ENCODE measurements at regions not wholly inside any gene's neighbourhood (a gene's known extent, or its start where the extent isn't known, plus 50 kb on each side); places are given as distances from the start of the nearest gene placed in this dataset.
"Not testable (repeated sequence)": the region's sequence is repeated elsewhere in the genome, so short reads cannot be mapped to it uniquely, and the experiment has no call there.

GRCh38 chr2:238510911-238511613 lies 84.3 kb downstream of the ASB1 start:
- Histone ChIP-seq H3K36me3 (ENCODE audit: insufficient read depth, low read length) (no peaks in the 10 kb centered on the region), H2AFZ (ENCODE audit: low read length, unreplicated experiment) (no peak overlapping the region), H3K27me3 (ENCODE audit: insufficient read depth, low read length) (peaks cover 4% of the 10 kb centered on the region; the same call in 1 of the 2 replicates), H3K4me3 (ENCODE audit: low read depth, low read length) (no peak overlapping the region), H3K27ac (ENCODE audit: low read depth, low read length) (no peak overlapping the region), H3K4me1 (ENCODE audit: control insufficient read depth, insufficient read depth, low read length, unreplicated experiment) (no peaks in the 10 kb centered on the region), H3K79me2 (ENCODE audit: control insufficient read depth, insufficient read depth, low read length, unreplicated experiment) (no peaks in the 10 kb centered on the region)

- no peaks in the 10 kb centered on the region for H3K79me2 ChIP-seq (ENCODE audit: control insufficient read depth, insufficient read depth, low read length, unreplicated experiment)
- peaks cover 4% of the 10 kb centered on the region; the same call in 1 of the 2 replicates for H3K27me3 ChIP-seq (ENCODE audit: insufficient read depth, low read length)
Observed at GRCh38 chr2:238511614-238511950, 84.9 kb downstream of the ASB1 start.

GRCh38 chr2:238512247-238512867 lies 85.6 kb downstream of the ASB1 start:
- no peak overlapping the region for H2AFZ ChIP-seq (ENCODE audit: low read length, unreplicated experiment)
- peaks cover 4% of the 10 kb centered on the region; the same call in 1 of the 2 replicates for H3K27me3 ChIP-seq (ENCODE audit: insufficient read depth, low read length)
- H3K27ac ChIP-seq (ENCODE audit: low read depth, low read length): no peak overlapping the region
- H3K4me1 ChIP-seq (ENCODE audit: control insufficient read depth, insufficient read depth, low read length, unreplicated experiment): no peaks in the 10 kb centered on the region
- no peaks in the 10 kb centered on the region for H3K36me3 ChIP-seq (ENCODE audit: insufficient read depth, low read length)
- no peaks in the 10 kb centered on the region for H3K79me2 ChIP-seq (ENCODE audit: control insufficient read depth, insufficient read depth, low read length, unreplicated experiment)
- no peak overlapping the region for H3K4me3 ChIP-seq (ENCODE audit: low read depth, low read length)

More at GRCh38 chr2:238511614-238511950, 84.9 kb downstream of the ASB1 start:
- H3K36me3 ChIP-seq (ENCODE audit: insufficient read depth, low read length): no peaks in the 10 kb centered on the region
- no peaks in the 10 kb centered on the region for H3K4me1 ChIP-seq (ENCODE audit: control insufficient read depth, insufficient read depth, low read length, unreplicated experiment)
- no peak overlapping the region for H2AFZ ChIP-seq (ENCODE audit: low read length, unreplicated experiment)
- H3K27ac ChIP-seq (ENCODE audit: low read depth, low read length): no peak overlapping the region
- H3K4me3 ChIP-seq (ENCODE audit: low read depth, low read length): no peak overlapping the region

- no peaks in the 10 kb centered on the region for H3K79me2 ChIP-seq (ENCODE audit: control insufficient read depth, insufficient read depth, low read length, unreplicated experiment)
- no peaks in the 10 kb centered on the region for H3K4me1 ChIP-seq (ENCODE audit: control insufficient read depth, insufficient read depth, low read length, unreplicated experiment)
- H3K27me3 ChIP-seq (ENCODE audit: insufficient read depth, low read length): no peaks in the 10 kb centered on the region
- H3K4me3 ChIP-seq (ENCODE audit: low read depth, low read length): no peak overlapping the region
- no peak overlapping the region for H2AFZ ChIP-seq (ENCODE audit: low read length, unreplicated experiment)
- H3K36me3 ChIP-seq (ENCODE audit: insufficient read depth, low read length): no peaks in the 10 kb centered on the region
- no peak overlapping the region for H3K27ac ChIP-seq (ENCODE audit: low read depth, low read length)
Observed at GRCh38 chr2:238513346-238513745, 86.6 kb downstream of the ASB1 start.

DNA sequence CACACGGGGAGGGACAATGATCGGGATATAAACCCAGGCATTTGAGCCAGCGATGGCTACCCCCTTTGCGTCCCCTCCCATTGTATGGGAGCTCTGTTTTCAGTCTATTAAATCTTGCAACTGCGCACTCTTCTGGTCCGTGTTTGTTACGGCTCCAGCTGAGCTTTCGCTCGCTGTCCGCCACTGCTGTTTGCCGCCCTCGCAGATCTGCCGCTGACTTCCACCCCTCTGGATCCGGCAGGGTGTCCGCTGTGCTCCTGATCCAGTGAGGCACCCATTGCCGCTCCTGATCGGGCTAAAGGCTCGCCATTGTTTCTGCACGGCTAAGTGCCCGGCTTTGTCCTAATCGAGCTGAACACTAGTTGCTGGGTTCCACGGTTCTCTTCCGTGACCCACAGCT lies 87.3 kb downstream of the ASB1 start:
- H3K79me2 ChIP-seq (ENCODE audit: control insufficient read depth, insufficient read depth, low read length, unreplicated experiment); H2AFZ ChIP-seq (ENCODE audit: low read length, unreplicated experiment); H3K27ac ChIP-seq (ENCODE audit: low read depth, low read length); H3K27me3 ChIP-seq (ENCODE audit: insufficient read depth, low read length); H3K36me3 ChIP-seq (ENCODE audit: insufficient read depth, low read length); H3K4me1 ChIP-seq (ENCODE audit: control insufficient read depth, insufficient read depth, low read length, unreplicated experiment); H3K4me3 ChIP-seq (ENCODE audit: low read depth, low read length): not testable (repeated sequence)

DNA sequence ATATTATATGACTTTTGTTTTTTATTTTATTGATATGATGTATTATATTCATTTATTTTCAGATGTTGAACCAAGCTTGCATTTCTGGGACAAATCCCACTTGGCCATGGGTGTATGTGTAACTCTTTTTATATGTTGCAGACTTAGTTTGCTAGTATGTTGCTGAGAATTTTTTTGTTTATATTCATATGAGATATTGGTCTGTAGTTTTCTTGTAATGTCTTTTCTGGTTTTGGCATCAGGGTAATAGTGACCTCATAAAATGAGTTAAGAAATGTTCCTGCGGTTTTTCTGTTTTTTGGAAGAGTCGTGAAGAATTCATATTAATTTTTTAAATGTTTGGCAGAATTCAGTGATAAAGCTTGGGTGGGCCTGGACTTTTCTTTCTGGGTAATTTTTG lies 88.7 kb downstream of the ASB1 start:
- H3K27me3 ChIP-seq (ENCODE audit: insufficient read depth, low read length): no peaks in the 10 kb centered on the region
- no peak overlapping the region for H3K27ac ChIP-seq (ENCODE audit: low read depth, low read length)
- H3K36me3 ChIP-seq (ENCODE audit: insufficient read depth, low read length): no peaks in the 10 kb centered on the region
- no peaks in the 10 kb centered on the region for H3K79me2 ChIP-seq (ENCODE audit: control insufficient read depth, insufficient read depth, low read length, unreplicated experiment)
- no peak overlapping the region for H3K4me3 ChIP-seq (ENCODE audit: low read depth, low read length)
- no peaks in the 10 kb centered on the region for H3K4me1 ChIP-seq (ENCODE audit: control insufficient read depth, insufficient read depth, low read length, unreplicated experiment)
- H2AFZ ChIP-seq (ENCODE audit: low read length, unreplicated experiment): no peak overlapping the region

DNA sequence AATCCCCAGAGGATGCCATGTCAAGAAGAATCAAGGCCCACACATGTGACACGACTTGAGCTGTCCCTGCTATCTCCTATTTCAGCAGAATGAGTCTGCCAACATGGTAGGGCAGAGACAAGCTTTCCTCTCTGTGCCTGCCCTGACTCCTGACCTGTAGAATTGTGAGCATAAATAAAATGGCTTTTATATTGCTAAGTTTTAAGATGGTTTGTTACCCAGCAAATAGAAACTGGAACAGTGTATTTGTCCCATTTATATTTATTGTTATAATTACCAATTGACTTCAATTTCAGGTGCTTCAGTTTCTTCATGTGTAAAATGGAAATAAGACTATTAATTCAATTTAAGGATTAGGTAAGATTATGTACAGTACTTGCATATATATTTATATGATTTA lies 90.5 kb downstream of the ASB1 start:
- H3K27ac ChIP-seq (ENCODE audit: low read depth, low read length): no peak overlapping the region
- no peak overlapping the region for H2AFZ ChIP-seq (ENCODE audit: low read length, unreplicated experiment)
- no peak overlapping the region for H3K4me3 ChIP-seq (ENCODE audit: low read depth, low read length)
- no peaks in the 10 kb centered on the region for H3K36me3 ChIP-seq (ENCODE audit: insufficient read depth, low read length)
- H3K27me3 ChIP-seq (ENCODE audit: insufficient read depth, low read length): no peaks in the 10 kb centered on the region
- no peaks in the 10 kb centered on the region for H3K79me2 ChIP-seq (ENCODE audit: control insufficient read depth, insufficient read depth, low read length, unreplicated experiment)
- no peaks in the 10 kb centered on the region for H3K4me1 ChIP-seq (ENCODE audit: control insufficient read depth, insufficient read depth, low read length, unreplicated experiment)

GRCh38 chr2:238518172-238518820 lies 91.6 kb downstream of the ASB1 start:
- no peak overlapping the region for H3K27ac ChIP-seq (ENCODE audit: low read depth, low read length)
- no peak overlapping the region for H3K4me3 ChIP-seq (ENCODE audit: low read depth, low read length)
- H3K79me2 ChIP-seq (ENCODE audit: control insufficient read depth, insufficient read depth, low read length, unreplicated experiment): no peaks in the 10 kb centered on the region
- H3K36me3 ChIP-seq (ENCODE audit: insufficient read depth, low read length): no peaks in the 10 kb centered on the region
- H2AFZ ChIP-seq (ENCODE audit: low read length, unreplicated experiment): no peak overlapping the region
- H3K27me3 ChIP-seq (ENCODE audit: insufficient read depth, low read length): no peaks in the 10 kb centered on the region
- H3K4me1 ChIP-seq (ENCODE audit: control insufficient read depth, insufficient read depth, low read length, unreplicated experiment): no peaks in the 10 kb centered on the region

DNA sequence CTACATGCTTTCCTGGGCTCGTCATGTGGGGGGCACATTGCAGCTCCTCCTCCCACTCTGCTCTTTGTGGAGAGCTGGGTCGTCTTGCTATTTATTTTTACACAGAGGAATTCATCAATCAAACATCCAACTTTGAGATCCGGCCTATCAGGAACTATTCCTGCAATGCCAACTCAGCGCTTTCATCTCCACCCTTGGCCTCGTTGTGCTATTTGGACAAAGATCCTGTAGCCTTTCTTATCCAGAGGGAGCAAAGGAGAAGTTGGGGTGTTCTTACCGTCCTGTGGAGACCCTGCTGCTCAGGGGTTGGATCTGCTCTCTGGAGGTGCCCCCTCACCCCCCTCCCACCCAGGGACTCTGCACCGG lies 92.1 kb downstream of the ASB1 start:
- H2AFZ ChIP-seq (ENCODE audit: low read length, unreplicated experiment): no peak overlapping the region

DNA sequence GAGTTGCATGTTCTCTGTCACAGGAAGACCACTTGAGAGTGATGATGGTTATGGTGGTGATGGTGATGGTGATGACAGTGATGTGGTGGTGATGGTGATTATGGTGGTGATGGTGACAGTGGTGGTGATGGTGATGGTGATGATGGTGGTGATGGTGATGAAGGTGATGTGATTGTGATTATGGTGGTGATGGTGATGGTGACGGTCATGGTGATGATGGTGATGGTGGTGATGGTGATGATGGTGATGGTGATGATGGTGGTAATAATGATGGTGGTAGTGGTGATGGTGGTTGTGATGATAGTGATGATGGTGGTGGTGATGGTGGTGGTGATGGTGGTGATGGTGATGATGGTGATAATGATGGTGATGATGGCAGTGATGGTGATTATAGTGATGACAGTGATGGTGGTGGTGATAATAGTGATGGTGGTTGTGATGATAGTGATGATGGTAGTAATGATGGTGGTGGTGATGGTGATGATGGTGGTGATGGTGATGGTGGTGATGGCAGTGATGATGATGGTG lies 93.7 kb downstream of the ASB1 start:
- Histone ChIP-seq H3K27me3 (ENCODE audit: insufficient read depth, low read length) (no peaks in the 10 kb centered on the region), H3K79me2 (ENCODE audit: control insufficient read depth, insufficient read depth, low read length, unreplicated experiment) (no peaks in the 10 kb centered on the region), H2AFZ (ENCODE audit: low read length, unreplicated experiment) (no peak overlapping the region), H3K36me3 (ENCODE audit: insufficient read depth, low read length) (no peaks in the 10 kb centered on the region), H3K4me3 (ENCODE audit: low read depth, low read length) (no peak overlapping the region), H3K4me1 (ENCODE audit: control insufficient read depth, insufficient read depth, low read length, unreplicated experiment) (no peaks in the 10 kb centered on the region), H3K27ac (ENCODE audit: low read depth, low read length) (no peak overlapping the region)

More for the DNA sequence above, 92.1 kb downstream of the ASB1 start:
- no peaks in the 10 kb centered on the region for H3K27me3 ChIP-seq (ENCODE audit: insufficient read depth, low read length)
- no peak overlapping the region for H3K27ac ChIP-seq (ENCODE audit: low read depth, low read length)
- no peaks in the 10 kb centered on the region for H3K79me2 ChIP-seq (ENCODE audit: control insufficient read depth, insufficient read depth, low read length, unreplicated experiment)
- no peaks in the 10 kb centered on the region for H3K36me3 ChIP-seq (ENCODE audit: insufficient read depth, low read length)
- no peak overlapping the region for H3K4me3 ChIP-seq (ENCODE audit: low read depth, low read length)
- no peaks in the 10 kb centered on the region for H3K4me1 ChIP-seq (ENCODE audit: control insufficient read depth, insufficient read depth, low read length, unreplicated experiment)

- no peaks in the 10 kb centered on the region for H3K79me2 ChIP-seq (ENCODE audit: control insufficient read depth, insufficient read depth, low read length, unreplicated experiment)
- H3K4me1 ChIP-seq (ENCODE audit: control insufficient read depth, insufficient read depth, low read length, unreplicated experiment): no peaks in the 10 kb centered on the region
- H3K27me3 ChIP-seq (ENCODE audit: insufficient read depth, low read length): no peaks in the 10 kb centered on the region
- no peak overlapping the region for H3K4me3 ChIP-seq (ENCODE audit: low read depth, low read length)
- H2AFZ ChIP-seq (ENCODE audit: low read length, unreplicated experiment): no peak overlapping the region
- no peak overlapping the region for H3K27ac ChIP-seq (ENCODE audit: low read depth, low read length)
- H3K36me3 ChIP-seq (ENCODE audit: insufficient read depth, low read length): no peaks in the 10 kb centered on the region
Observed at GRCh38 chr2:238521002-238521401, 94.3 kb downstream of the ASB1 start.

Measured in ACC112 (cell line).